ENCODE measurements at regions not wholly inside any gene's neighbourhood (a gene's known extent, or its start where the extent isn't known, plus 50 kb on each side); places are given as distances from the start of the nearest gene placed in this dataset.
"Not testable (repeated sequence)": the region's sequence is repeated elsewhere in the genome, so short reads cannot be mapped to it uniquely, and the experiment has no call there.

DNA sequence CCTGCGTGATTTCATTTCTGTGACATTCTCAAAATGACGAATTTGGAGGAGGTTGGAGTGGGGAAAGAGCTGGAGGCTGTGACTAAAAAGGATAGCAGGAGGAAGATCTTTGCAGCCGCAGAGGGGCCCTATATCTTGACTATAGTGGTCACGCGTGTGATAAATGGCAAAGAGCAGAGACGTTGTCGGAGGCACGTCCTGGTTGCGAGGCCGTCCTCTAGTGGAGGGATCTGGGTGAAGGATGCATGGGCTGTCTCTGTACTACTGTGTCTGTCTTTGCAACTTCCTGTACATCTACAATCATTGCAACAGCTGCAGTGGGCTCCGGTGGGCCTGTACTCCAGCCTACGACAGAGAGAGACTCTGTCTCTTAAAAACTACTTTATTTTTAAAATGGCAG is 76.6 kb downstream of the YTHDF1 start:
- no peak for DNase-seq (ENCODE audit: low spot score, unreplicated experiment)
- Mint-ChIP-seq H3K27me3 (peaks cover 55% of the 10 kb centered on the region), H3K4me1 (ENCODE audit: low read depth) (no peaks in the 10 kb centered on the region), H3K27ac (no peak overlapping the region), H3K4me3 (ENCODE audit: low read depth) (no peak overlapping the region), H3K9me3 (ENCODE audit: low read depth) (no peaks in the 10 kb centered on the region), H3K36me3 (ENCODE audit: insufficient read depth) (no peaks in the 10 kb centered on the region)
- TF ChIP-seq, protein P1, sequence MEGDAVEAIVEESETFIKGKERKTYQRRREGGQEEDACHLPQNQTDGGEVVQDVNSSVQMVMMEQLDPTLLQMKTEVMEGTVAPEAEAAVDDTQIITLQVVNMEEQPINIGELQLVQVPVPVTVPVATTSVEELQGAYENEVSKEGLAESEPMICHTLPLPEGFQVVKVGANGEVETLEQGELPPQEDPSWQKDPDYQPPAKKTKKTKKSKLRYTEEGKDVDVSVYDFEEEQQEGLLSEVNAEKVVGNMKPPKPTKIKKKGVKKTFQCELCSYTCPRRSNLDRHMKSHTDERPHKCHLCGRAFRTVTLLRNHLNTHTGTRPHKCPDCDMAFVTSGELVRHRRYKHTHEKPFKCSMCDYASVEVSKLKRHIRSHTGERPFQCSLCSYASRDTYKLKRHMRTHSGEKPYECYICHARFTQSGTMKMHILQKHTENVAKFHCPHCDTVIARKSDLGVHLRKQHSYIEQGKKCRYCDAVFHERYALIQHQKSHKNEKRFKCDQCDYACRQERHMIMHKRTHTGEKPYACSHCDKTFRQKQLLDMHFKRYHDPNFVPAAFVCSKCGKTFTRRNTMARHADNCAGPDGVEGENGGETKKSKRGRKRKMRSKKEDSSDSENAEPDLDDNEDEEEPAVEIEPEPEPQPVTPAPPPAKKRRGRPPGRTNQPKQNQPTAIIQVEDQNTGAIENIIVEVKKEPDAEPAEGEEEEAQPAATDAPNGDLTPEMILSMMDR (IDR thresholded peaks at IDR 0.05; ENCODE audit: unreplicated experiment), result no peak

- Mint-ChIP-seq H3K4me1 (ENCODE audit: low read depth) (no peaks in the 10 kb centered on the region), H3K27me3 (peaks cover 51% of the 10 kb centered on the region), H3K27ac (no peak overlapping the region), H3K36me3 (ENCODE audit: insufficient read depth) (no peaks in the 10 kb centered on the region), H3K9me3 (ENCODE audit: low read depth) (no peaks in the 10 kb centered on the region), H3K4me3 (ENCODE audit: low read depth) (no peak overlapping the region)
- DNase-seq (ENCODE audit: low spot score, unreplicated experiment), result no peak
- TF ChIP-seq, protein P1 (IDR thresholded peaks at IDR 0.05; ENCODE audit: unreplicated experiment), result no peak
These were observed 77.0 kb downstream of the YTHDF1 start for GRCh38 chr20:63138855-63139341.

DNA sequence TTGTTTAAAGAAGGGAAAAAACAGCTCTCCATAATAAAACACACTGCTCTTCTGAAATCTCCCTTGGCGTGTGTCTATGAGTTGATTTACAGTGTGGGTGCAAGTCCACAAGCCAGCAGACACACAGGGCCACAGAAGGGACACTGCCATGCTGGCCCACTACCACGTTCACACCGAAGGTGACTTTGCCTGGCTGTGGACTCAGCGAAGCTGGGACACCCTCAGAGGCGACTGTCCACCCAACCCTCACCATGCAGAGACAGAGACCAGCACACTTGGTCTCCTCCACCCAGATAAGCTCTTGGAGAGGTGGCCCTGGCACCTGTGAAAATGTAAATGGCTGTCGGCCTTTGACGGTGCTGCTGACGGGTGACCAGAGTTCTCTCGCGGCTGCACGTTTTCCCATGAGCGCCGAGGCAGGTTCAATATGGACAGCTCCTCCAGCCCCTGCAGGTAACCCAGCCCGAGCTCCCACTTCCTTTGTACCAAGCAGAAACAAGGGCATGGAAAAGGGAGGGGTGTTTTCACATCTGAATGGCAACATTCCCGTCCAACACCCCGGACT is 78.0 kb downstream of the YTHDF1 start:
- DNase-seq (ENCODE audit: low spot score, unreplicated experiment), result no peak
- H3K27me3 Mint-ChIP-seq, result peaks cover 46% of the 10 kb centered on the region
- H3K4me3 Mint-ChIP-seq (ENCODE audit: low read depth), result no peak overlapping the region
- TF ChIP-seq, protein P1 (IDR thresholded peaks at IDR 0.05; ENCODE audit: unreplicated experiment), result no peak
- no peaks in the 10 kb centered on the region for H3K9me3 Mint-ChIP-seq (ENCODE audit: low read depth)
- no peak overlapping the region for H3K27ac Mint-ChIP-seq
- H3K36me3 Mint-ChIP-seq (ENCODE audit: insufficient read depth), result no peaks in the 10 kb centered on the region
- H3K4me1 Mint-ChIP-seq (ENCODE audit: low read depth), result no peaks in the 10 kb centered on the region

DNA sequence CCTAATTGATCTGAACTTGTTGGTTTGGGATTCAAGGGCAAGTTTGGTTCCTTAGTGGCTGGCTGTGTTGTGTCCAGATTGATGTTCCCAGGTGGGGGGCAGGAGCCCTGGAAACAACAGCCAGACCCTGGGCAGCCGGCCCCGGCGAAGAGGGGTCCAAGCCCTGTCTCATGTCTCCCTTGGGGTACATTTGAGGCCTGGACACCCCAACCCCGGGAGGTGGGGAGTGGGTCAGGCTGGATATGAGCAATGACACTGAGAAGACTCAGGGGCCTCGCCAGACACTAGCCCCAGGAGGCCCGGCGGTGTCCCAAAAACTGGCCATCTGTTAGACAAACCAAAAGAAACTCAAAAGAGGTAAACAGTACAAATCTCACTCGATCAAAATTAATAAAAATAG is 79.6 kb downstream of the YTHDF1 start:
- no peaks in the 10 kb centered on the region for H3K4me1 Mint-ChIP-seq (ENCODE audit: low read depth)
- no peak overlapping the region for H3K27ac Mint-ChIP-seq
- no peak for DNase-seq (ENCODE audit: low spot score, unreplicated experiment)
- no peaks in the 10 kb centered on the region for H3K9me3 Mint-ChIP-seq (ENCODE audit: low read depth)
- H3K27me3 Mint-ChIP-seq, result peaks cover 39% of the 10 kb centered on the region
- TF ChIP-seq, protein P1 (IDR thresholded peaks at IDR 0.05; ENCODE audit: unreplicated experiment), result no peak
- H3K36me3 Mint-ChIP-seq (ENCODE audit: insufficient read depth), result no peaks in the 10 kb centered on the region
- no peak overlapping the region for H3K4me3 Mint-ChIP-seq (ENCODE audit: low read depth)

GRCh38 chr20:63135411-63135810 is 80.5 kb downstream of the YTHDF1 start:
- Mint-ChIP-seq H3K27ac (no peak overlapping the region), H3K27me3 (peaks cover 40% of the 10 kb centered on the region), H3K36me3 (ENCODE audit: insufficient read depth) (no peaks in the 10 kb centered on the region), H3K4me3 (ENCODE audit: low read depth) (no peak overlapping the region), H3K9me3 (ENCODE audit: low read depth) (no peaks in the 10 kb centered on the region), H3K4me1 (ENCODE audit: low read depth) (no peaks in the 10 kb centered on the region)
- TF ChIP-seq, protein P1 (IDR thresholded peaks at IDR 0.05; ENCODE audit: unreplicated experiment), result no peak
- no peak for DNase-seq (ENCODE audit: low spot score, unreplicated experiment)

DNA sequence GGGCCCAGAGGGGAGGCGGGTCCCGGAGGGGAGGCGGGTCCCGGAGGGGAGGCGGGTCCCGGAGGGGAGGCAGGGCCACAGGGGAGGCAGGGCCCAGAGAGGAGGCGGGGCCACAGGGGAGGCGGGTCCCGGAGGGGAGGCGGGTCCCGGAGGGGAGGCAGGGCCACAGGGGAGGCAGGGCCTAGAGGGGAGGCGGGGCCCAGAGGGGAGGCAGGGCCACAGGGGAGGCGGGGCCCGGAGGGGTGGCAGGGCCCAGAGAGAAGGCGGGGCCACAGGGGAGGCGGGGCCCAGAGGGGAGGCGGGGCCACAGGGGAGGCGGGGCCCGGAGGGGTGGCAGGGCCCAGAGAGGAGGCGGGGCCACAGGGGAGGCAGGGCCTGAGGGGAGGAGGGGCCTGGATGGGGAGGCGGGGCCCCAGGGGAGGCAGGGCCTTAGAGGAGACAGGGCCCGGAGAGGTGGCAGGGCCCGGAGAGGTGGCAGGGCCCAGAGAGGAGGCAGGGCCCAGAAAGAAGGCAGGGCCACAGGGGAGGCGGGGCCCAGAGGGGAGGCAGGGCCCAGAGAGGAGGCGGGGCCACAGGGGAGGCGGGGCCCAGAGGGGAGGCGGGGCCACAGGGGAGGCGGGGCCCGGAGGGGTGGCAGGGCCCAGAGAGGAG is 81.1 kb downstream of the YTHDF1 start:
- not testable (repeated sequence) for H3K27ac Mint-ChIP-seq; DNase-seq (ENCODE audit: low spot score, unreplicated experiment); H3K4me3 Mint-ChIP-seq (ENCODE audit: low read depth); H3K9me3 Mint-ChIP-seq (ENCODE audit: low read depth); H3K36me3 Mint-ChIP-seq (ENCODE audit: insufficient read depth); H3K4me1 Mint-ChIP-seq (ENCODE audit: low read depth)
- H3K27me3 Mint-ChIP-seq, result peaks cover 42% of the 10 kb centered on the region

Measured in progenitor cell of endocrine pancreas (in vitro differentiated cells).